ENCODE measurements at regions not wholly inside any gene's neighbourhood (a gene's known extent, or its start where the extent isn't known, plus 50 kb on each side); places are given as distances from the start of the nearest gene placed in this dataset.

DNA sequence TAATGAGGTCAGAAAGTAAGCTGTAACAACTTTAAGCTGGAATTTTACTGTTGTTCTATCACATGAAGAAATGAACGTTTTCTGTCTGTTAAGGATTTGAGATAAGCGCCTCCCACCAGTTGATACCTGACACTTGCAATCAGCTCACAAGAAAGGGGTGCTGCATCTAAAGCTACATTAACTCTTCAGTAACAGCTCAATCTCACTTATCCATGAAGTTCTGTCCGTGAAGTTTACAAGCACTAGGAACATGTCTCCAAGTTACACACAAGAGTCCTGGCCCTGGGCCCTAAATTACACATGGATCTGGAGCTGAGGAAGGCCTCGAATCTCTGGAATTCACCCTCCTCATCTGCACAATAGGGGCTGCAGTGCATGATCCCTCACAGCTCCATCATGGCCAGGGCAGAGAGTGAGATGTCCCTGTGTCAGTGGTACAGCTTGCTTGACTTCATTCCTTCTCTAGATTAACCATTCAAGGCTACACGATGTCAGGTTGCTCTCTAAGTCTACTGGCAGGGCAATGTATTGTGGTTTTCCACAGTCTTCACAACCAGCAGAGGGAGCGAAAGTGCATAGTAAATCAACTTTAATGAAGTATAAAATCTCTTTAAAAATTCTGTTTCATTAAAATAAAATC is 182.4 kb upstream of the MCHR2 start:
- no peak for DNase-seq

DNA sequence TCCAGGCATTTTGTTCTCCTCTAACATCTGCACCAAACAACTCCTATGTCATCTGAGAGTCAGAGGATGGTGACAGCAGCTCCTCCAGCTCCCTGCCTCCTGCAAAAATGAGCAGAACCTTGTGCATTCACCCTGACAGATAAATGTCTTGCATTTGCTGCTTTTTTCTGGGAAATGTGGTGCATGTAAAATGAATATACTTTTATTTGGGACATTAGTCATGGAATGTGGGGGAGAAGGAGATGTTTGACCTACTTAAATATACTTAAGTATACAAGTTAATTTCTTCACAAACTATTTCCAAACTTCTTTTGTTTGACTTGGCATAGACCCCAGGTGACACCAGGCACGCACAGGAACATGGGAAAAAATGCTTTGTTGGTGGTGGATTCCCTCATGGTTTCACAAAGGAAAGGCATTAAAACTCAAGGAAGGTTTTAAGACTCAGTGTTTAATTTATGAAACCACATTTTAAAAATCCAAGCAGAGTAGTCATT is 181.8 kb upstream of the MCHR2 start:
- no peak for DNase-seq

DNA sequence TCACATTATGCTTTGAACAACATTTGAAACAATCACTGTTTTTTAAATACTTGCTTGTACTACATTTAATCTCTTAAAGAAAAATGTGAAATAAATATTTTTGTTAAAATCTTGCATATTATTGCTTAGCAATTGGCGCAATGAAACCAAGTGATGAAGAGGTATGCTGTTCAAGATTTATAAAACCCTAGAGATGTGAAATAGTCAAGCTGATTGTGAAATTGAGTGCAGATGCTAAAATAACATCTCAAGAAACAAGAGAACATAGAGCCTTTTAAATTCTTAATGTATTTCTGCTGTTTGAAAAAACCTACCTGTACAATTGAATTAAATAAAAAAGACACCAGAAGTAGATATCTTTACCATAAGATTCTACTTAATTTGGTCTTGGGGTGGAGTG is 179.2 kb upstream of the MCHR2 start:
- DNase-seq = no peak

DNA sequence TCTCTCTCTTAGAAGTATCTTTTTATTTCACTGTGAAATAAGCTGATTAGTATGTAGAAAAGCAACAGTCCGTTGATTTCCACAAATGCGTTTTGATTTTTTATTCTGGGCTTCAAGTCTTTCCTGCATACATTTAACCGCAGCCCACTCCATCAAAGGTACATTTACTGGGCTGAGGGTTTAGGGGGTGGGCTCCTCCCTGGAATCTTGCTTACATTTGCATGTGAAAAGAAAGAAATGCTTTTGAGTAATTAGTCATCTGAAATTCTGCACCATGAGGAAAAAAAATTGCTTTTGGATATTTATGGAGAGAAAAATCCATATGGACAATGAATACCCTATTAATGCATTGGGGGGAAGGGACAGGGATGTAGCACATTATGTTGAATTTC is 178.3 kb upstream of the MCHR2 start:
- no peak for DNase-seq

DNA sequence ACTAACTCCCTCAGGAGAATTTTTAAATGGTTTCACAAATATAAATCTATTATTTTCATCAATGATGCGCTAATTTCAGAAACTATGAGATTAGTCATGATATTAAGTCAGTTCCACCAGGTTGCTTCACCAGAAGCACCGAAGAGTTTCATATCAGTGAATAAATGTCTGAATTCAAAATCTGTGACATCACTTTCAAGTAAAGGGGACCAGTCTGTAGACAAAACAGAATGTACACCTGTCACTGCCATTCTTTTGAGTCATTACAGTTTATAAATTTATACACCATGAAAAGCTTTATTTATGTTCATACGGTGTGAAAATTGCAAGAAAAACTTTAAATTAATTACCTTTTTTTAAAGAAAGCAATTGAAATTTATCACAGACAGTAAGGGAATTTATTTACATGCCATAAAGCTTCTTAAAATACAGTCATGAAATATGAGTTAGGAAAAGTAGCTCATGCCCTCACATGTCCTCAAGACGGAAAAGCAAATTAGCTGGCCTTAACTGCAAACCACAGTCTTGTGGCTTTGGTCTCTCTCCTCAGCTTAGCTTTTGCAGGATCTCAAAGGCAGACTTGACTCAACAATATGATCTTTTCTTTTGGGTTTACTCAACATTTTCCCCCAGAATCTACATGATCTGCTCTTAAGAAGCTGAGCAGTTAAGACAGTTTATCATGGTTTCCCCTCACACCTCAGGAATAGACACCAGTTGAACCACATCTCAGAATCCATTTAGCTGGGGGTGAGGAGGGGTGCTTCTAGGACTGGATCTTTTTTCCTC is 177.7 kb upstream of the MCHR2 start:
- no peak for DNase-seq

DNA sequence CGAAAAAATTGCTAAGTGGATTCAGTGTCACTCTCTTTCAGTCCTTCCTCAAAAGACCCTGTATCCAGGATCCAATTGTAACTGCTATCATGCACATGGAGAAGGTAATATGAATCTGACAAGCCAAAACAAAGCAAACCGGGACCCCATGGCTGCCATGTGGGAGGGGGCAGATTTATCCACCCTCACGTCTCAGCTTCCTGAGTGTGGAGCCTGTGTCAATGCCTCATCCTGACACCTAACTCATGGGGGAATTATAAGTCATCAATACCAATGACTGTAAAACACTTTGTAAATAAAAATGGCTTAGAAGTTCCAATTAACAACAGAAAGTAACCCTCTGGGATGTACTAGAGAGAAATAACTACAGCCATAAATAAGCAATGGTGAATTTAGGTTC is 174.1 kb upstream of the MCHR2 start:
- no peak for DNase-seq

DNA sequence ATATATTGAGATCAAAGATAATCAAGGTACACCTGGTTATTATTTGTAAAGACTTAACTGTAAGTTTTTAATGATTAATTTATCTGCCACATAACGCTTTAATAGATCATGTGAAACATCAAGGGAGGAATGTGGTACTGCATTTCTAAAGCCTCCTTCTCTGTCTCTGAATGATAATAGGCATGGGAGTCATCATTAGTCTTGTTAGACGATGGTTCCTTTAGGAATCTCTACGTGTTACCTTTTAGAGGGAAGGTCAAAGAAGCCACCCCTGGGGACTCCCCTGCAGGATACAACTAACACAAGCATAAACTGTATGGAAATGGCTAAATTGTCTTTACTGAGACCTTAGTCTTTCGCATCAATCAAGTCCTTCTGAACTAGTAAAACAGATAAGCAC is 173.6 kb upstream of the MCHR2 start:
- DNase-seq = no peak

DNA sequence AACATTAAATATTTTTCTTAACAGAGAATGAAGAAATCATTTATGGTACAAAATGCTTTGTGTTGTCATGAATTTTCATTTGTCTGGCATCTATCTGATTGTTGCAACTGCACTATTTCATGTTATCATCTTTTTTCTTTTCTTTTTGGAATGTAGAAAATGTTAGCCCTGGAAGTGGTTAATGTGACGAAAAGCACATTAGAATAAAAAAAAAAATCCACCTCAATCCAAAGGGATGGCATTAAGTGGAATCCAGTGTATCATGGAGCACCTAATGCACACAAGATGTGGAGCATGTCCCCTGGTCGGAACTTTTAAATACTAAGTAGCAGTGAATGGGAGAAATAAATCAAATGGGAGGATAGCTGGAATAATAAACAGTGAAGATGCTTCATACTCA is 172.9 kb upstream of the MCHR2 start:
- no peak for DNase-seq

DNA sequence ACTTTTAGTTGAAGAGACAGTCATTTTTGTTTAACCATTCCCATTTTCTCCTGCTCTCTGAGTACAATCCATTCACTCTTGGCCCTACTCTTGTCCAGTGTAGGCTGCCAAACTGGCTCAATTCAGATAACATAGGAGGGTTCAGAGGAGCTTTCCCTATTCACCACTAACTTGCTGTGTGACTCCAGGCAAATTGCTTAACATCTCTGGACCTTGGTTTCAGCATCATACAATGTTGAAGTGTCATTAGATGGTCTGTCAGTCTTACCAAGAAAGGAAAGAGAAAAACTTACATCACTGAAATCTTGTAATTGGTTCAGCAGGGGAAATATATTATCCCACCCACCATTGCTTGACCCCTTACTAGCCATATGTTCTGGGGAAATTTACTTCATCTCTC is 171.4 kb upstream of the MCHR2 start:
- no peak for DNase-seq

DNA sequence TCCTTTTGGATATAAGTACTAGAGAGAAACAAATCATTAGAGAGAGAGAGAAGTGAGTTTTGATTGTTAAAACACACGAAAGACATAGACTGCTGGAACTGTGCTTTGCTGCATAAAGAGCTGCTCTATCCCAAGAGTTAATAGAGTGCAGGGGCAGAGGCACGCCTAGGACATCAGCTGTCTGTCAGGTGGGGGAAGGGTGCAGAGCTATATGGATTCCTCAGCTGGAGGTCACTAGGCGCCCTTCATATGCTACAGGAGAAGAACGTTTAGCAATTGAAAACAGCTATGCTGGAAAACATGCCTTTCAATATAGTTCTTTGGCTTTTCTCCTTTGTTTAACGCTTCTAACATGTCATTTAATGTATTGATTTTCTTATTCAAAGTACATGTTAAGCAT is 169.0 kb upstream of the MCHR2 start:
- DNase-seq = no peak

DNA sequence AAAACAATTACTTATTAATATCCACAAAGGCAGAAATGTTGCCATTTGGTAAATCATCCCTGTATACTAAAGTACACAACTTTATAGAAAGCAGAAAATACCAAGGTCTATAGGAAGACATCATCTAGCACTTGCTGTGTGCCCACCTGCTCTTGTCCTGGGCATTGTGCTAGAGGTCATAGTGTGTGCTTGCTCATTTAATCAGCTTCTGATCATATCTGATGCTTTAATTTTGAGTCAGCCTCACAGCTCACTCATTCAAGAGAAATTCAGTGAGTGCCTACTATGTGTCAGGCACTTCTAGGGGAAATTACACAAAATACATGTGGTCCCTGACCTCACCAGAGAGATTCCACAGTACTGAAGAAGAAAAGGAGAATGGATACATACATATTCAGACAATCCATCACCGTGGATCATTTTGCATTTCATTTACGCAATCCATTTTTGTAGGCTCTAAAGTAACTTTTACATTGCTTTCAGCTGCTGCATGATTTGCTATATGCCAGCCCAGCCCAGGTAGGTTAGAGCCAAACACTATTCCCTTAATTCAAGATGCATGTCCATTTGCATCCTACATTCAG is 167.9 kb upstream of the MCHR2 start:
- DNase-seq = no peak

DNA sequence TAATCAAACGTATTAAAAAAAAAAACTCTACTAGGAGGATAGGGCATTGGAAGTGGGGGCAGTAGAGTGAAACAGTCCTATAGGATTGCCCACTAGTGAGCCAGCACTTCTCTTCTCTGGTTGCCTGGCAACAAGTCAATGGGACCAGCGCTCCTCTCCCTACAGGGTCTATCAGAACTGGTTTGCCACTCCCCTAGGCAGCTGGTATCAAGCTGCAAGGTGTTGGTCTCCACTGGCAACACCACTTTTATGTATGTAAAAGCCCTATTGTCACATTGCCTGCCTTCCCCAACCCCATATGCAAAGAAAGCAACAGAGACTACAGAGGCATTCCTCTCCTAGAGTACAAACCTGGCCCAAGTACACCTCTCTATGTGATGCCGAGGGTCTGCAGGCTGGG is 166.9 kb upstream of the MCHR2 start:
- peak; percentile 15 for DNase-seq

DNA sequence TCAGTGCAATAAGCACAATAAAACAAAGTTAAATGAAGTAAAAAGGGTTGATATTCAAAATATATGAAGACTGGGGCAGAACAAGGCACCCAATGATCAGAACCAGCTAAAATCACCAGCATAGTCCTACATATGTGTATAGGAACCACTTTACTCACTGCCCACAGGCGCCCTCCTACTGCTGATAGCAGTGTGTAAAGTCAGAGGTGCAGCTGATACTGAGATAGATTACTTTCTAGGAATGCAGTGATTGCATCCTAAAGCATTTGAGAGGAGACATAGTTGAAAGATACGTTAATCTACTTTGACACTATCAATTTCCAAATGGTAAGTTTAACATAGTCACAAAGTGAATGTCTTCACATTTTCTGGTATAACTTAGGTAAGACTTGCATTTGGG is 161.1 kb upstream of the MCHR2 start:
- DNase-seq = no peak

DNA sequence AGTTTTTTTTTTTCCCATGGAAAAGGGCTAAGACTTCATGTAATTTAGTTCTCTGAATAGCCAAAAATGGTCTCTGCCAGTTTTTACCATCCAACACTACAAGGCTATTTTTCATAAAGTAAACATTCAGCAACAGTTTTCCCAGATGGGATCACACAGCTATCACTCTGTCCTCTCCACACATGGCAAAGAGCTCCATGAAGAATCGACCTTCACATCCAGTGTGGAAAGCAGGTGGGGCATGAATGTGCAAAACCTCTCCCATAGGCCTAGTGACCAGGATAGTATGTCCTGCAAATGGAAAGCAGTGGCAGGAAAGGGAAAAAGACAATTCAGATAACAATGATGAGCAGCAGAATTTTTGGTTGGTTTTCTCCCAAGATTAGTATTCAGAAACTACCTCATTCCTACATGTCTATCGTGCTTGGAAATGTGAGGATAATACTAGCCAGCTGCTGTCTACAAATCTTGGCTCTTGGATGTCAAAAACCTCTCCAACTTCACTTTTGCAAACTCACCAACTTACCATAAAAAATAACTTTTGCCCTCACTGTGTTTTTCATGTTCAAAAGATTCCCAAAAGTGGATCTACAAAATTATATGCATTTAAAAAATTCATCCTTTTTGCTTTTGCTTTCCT is 159.7 kb upstream of the MCHR2 start:
- no peak for DNase-seq

DNA sequence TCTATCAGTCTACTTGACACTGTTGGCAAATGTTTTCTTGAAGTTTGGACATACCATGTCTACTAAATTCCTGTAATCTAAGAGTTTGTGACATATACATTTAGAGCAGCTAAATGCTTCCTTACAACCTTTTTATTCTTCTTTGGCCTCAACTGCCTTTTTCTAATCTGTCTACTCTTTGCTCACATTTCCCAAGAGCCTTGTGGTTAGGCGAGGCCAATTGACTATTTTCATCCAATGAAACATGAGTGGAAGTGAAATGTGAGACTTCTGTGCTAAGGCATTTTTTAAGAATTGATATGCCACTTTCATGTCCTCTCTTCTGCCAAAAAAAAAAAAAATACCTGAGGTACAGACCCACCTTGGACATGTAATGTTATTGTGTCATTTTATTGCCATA is 158.2 kb upstream of the MCHR2 start:
- no peak for DNase-seq

DNA sequence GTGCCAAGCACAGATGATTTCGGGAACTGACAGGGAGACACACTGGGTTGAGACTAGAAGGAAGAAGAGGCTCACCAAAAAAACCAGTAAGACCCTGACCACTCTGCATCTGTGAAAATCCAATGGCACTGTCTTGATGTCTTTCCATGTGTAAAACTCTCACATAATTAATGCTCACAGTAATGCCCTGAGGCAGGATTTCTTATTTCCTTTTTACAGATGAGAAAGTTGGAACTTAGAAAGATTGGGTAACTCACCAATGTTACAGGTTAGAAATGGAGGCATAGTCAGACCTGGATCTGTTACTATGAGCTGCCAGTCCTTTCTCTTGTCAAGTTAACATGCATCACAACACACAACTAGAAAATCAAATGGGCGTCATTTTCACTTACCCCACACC is 151.0 kb upstream of the MCHR2 start:
- no peak for DNase-seq

DNA sequence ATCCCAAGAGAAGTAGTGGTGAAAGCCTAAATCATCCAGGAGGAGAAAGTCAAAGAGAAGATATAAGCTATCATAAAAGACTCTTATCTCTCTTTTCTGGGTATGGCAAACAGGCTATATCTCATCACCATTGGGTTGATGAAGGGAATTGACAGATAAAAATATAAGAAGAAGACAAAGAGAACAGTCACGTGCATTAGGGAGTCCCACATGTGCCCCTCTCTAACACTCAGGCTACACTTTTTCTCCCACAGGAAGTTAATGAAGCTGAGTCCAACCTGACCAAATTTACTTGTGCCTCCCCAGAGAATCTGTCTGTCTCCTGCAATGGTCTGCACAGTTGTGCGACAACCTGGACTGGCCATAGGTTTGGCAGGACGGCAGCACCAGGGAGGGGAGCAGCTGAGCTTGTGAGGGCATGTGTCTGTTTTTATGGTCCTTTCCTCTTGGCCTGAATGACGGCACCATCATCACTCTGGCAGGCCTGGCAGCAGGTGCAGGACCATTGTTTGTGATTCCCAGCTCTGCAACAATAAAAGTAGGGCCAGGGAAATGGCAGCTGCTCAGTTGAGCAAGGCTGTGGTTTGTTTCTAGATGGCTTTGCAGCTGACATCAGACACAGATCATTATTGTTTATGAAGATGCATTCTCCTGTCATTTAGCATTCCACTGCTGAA is 144.5 kb upstream of the MCHR2 start:
- peak; percentile 18 for DNase-seq

DNA sequence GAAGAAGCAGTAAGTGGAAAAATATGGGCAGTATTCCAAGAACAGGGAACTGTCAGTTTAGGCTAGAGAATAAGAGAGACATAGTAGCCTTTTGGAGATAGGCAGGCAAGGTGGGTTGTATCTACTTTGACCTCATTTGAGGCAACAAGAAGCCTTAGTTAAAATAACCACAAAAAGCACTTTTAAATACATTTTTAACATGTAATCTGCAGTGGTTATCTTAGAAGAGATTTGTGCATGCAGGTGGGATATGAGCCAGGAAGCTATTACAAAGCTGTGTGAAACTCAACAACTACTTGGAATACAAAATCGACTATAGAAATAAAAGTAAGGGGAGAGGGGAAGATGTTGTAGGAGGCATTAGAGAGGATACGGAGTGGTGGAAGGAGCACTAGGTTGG is 143.7 kb upstream of the MCHR2 start:
- DNase-seq = no peak

DNA sequence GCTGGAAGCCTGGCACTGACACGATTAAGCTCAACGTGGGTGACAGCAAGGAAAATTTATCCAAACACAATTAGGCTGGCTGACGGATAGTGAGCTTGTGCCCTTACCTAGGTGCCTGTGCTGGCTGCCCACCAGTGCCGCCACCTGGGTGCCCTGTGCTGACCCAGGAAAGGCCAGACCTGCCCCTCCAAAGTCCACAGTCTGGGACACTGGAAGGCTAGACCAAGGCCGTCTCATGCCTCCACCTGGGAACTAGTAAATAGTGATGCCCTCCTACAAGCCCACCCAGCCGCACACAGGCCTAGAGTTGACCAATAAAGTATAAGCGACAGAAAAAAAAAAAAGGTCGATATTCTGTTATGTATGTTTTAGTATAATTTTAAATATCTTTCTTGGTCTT is 142.6 kb upstream of the MCHR2 start:
- no peak for DNase-seq

DNA sequence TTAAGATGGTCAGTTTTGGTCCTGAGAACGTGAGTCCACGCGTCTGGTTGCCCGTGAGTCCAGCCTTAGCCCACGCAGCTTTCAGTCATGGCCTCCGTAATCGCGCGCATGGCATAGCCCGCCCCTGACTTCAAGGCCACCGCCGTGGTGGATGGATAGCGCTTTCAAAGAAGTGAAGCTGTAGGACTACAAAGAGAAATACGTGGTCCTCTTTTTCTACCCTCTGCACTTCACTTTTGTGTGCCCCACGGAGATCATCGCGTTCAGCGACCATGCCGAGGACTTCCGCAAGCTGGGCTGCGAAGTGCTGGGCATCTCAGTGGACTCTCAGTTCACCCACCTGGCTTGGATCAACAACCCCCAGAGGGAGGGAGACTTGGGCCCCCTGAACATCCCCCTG is 142.0 kb upstream of the MCHR2 start:
- no peak for DNase-seq

DNA sequence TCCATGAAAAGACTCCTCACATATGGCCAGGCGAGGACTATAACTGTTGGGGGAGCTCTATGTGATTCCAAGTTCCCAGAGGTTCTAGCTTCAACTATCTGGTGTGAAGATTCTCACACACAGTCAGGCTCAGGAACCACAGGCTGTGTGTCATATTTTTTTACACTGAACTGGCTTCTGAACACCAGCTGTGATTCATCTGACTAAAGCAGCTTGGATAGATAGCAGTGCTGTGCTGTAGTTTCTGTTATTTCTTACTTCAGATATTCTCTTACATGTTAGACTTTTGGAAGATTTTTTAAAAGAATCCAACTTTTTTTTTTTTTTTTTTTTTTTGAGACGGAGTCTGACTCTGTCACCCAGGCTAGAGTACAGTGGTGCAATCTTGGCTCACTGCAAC is 140.7 kb upstream of the MCHR2 start:
- no peak for DNase-seq

DNA sequence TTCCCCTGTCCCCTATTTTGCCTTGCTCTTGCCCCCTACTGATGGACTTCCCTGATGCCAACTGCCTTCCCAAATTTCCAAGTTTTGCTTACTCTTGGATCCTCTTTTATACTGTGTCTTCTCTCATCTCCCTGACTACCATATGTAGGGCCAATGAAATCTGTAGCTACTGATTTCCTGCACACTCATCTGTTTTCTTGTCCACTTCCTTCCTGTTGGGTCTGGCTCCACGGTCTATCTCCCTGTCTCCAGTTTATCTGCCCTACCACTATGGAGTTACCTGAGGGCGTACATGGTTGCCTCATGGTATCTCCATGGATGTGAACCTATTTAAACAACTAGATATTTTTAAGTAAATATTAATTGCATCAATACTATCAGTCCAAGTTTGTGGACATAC is 140.3 kb upstream of the MCHR2 start:
- no peak for DNase-seq

DNA sequence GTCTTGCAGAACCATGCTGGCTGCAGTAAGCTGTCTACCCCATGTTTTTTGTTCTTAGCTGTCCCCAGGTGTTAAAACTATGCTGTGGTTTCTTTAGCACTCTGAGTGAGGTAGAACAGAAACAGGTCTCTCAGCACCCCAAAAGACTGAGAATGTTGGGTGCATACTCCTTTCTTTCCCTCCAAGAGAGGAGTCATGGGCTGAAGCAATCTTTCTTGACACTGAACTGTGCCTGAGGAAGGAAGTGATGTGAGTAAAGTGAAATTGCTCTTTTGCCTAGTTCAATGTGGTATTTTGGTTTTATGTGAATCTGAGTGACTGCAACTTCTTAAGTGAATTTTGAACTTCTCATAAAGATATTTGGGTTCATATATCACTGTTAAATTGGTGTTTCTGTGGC is 138.0 kb upstream of the MCHR2 start:
- DNase-seq = no peak

Measured in NCI-H510A (cell line).